Peyer's patch (tissue), 4 donors: ENCODE measurements at regions not wholly inside any gene's neighbourhood (a gene's known extent, or its start where the extent isn't known, plus 50 kb on each side); places are given as distances from the start of the nearest gene placed in this dataset.

Experiments
- CTCF ChIP-seq, 6 experiments: fragments of 450-650 bp in 4 of 6; fragments of 200-600 bp in 2 of 6; sonication (generic) in 1 of 6; IDR thresholded peaks; one replicate each; pipeline ENCODE4 v1.5.1; 2017 to 2019; ENCODE audit warnings: antibody characterized with exemption in 6 of 6, mild to moderate bottlenecking in 3 of 6, moderate library complexity in 1 of 6
- POLR2A ChIP-seq, 2 donors: fragments of 450-650 bp; IDR thresholded peaks; one replicate each; pipeline ENCODE4 v1.5.1; 2017; ENCODE audit warnings: antibody characterized with exemption in 2 of 2, mild to moderate bottlenecking in 2 of 2, moderate library complexity in 2 of 2

GRCh38 chr11:69584160-69584559 is 56.8 kb upstream of the CCND1 start:
- TF ChIP-seq CTCF (IDR thresholded peaks at IDR 0.05) (no peak), POLR2A (IDR thresholded peaks at IDR 0.05) (no peak)
